ENCODE measurements at regions not wholly inside any gene's neighbourhood (a gene's known extent, or its start where the extent isn't known, plus 50 kb on each side); places are given as distances from the start of the nearest gene placed in this dataset.

DNA sequence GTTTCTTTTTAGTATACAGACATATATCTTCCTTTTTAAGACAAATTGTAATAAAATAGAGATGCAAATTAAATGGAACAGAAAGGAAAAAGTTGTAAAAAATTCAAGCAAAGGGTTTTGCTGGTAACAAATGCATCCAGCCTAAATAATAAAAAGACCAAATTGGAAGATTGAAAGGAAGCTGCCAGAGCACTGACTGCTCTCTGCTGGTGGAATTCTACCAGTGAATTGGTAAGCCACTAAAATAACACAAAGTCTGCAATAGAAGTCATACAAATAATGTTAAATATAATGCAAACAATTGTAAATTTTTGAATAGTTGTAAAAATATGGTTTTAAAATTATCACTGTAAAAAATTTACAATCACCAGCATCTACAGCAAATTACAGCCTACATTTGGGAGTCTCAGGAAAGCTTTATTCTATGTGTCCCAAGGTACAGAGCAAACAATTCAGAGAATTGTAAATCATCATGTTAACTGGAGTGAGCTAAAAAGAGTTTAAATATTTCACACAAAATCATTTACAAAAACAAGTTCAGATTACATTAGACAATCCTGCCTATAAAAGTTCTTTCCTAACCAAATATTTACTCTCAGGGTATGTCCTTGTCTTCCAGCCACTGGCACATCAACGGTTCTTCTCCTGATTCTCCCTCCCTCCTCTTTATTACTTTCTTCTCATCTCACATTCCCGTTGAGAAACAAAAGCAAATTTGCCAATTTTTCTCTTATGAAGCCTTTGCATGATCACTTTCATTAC is 1322.5 kb downstream of the PCDH7 start:
- DNase-seq (ENCODE audit: low read depth) = no peak

DNA sequence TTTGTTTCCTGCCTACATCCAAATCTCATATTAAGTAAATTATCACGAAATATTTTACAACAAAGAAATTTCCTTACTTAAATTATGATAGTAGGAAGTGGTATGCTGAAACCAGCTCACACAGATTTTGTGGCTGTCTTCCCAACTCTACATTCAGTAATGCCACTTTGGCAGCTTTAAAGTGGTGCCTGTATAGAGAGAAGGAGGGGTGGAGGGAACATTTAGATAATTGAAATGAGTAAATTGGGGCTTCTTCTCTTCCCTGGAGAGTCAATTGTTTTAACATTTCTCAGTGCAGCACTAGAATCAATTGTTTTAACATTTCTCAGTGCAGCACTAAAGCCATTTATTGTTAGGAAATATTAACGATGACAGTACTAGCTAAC is 1323.1 kb downstream of the PCDH7 start:
- no peak for DNase-seq (ENCODE audit: low read depth)

DNA sequence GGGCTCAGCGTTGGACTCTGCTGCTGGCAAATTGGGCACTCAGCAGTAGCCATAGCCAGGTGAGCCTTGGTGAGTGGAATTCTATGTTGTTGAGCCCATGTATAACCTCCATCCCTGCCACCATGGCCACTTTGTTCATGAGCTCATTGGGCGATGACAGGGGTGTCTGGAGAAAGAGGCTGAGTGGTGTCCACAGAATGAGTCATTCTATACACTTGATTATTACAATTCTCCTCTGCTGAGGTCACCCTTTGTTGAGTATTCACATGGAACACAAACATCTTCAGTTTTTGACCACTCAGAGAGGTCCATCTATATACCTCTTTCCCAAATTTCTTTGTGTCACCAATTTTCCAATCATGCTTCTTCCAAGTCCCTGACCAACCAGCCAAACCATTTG is 1341.7 kb downstream of the PCDH7 start:
- no peak for DNase-seq (ENCODE audit: low read depth)

DNA sequence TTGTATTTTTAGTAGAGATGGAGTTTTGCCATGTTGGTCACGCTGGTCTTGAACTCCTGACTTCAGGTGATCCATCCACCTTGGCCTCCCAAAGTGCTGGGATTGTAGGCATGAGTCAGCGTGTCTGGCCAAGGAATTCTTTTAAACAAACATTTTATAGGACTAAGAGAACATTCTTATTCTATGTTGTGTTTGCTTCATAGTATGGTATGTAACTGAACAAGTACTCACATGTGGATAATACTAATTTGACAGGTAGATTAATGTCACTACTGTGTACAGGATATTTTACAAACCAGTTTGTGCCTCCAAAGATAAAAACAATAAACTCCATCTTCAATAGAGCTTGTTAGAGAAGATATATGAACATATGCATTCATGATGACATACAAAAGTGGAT is 1353.4 kb downstream of the PCDH7 start:
- no peak for DNase-seq (ENCODE audit: low read depth)

DNA sequence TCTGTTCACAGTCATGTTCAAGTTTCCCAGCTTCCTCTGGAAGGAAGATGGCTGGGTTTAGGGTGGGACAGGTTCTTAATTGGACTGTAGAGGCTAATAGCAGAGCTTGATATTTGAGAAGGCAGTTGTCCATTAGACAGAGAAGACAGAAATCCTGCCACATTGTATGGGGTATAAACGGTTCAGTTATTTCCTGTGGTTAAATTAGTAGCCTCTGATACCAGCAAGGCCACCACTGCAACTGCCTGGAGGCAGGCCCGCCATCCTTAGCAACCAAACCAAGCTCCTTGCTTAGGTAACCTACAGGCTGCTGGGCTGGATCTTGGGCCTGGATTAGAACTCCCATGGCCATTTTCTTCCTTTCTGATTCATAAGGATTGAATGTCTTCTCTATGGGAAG is 1367.0 kb downstream of the PCDH7 start:
- no peak for DNase-seq (ENCODE audit: low read depth)

DNA sequence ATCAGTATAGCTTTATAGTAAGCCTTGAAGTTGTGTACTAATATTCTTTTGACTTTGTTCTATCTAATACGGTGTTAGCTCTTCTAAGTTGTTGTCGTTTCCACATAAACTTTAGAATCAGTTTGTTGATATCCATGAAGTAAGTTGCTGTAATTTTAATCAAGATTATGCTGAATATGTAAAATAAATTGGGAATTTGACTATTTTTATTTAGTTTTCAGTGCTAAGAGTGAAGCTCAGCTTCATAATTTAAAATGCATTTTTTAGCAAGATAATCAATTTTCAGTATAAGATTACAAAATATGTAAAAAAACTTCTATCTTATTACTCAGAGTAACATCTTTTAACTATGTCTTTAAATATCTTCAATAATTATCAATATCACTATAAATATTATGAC is 1374.8 kb downstream of the PCDH7 start:
- no peak for DNase-seq (ENCODE audit: low read depth)

DNA sequence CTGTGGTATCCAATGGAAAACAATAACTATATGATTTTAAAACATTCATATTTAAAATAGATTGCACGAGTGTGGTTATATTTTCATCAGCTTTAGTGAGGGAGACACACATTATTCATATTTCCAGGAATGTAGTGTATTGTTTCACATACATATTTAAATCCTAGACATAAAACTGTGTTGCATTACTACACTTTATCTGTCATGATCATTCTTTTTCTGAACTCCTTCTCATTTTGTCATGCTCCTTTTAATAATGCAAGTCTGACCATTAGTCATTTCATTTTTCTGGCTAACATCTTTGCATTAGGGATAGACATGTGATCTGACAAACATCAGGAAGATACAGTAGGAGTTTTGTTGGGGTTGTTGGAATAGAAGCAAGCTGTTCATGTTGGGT is 1382.7 kb downstream of the PCDH7 start:
- DNase-seq (ENCODE audit: low read depth) = no peak

DNA sequence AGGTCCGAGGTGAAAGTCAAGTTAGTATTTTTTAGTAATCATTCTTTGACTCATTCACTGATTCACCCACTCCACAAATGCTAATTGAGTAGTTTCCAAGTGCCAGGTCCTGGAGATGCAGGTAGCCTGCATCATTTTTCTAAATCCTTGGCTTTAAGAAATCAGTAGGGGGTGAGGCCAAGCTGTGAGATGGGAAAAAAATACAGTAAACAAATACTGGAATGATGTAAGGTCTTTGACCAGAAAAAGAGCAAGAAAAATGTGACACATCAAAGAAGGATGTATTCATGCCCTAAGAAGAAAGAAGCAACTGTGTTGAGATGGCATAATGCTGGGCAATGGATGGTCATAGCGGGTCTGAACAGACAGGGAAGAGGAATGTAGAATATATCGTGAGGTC is 1386.6 kb downstream of the PCDH7 start:
- DNase-seq (ENCODE audit: low read depth) = no peak

DNA sequence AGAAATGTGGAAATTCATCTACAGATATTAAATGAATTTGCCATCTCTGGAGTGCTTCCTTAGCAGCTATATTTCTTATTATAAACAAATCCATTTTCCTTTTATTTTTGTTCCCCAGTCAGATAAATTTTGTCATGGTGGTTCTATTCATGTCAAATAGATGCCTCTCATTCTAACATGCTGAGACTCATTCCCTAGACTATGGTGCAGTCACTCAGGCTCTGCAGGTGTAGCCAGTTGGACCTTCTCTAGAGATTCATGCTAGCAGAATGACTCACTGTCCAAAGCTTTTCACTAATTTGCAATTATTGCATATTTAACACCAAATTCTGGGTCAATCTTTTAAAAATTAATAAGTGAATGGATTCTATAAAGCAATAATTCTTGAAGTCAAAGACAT is 1392.7 kb downstream of the PCDH7 start:
- no peak for DNase-seq (ENCODE audit: low read depth)

DNA sequence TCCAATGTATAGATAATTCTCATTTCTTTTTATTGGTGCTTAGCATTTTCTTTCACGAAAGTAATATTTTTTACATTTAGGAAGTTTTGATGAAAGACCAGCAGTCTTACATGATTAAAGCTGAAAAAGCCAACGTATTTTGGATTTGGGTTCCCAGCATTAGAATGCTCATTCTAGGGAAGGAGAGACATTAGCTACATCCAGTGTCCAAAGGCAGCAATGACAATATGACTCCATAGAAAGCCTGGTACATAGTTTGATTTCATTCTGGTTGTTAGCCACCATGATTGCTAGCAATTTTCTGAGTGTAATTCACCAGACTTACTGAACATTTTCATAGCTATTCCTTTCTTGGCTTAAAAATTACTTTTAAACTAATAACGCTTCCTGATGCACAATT is 1397.5 kb downstream of the PCDH7 start:
- no peak for DNase-seq (ENCODE audit: low read depth)

DNA sequence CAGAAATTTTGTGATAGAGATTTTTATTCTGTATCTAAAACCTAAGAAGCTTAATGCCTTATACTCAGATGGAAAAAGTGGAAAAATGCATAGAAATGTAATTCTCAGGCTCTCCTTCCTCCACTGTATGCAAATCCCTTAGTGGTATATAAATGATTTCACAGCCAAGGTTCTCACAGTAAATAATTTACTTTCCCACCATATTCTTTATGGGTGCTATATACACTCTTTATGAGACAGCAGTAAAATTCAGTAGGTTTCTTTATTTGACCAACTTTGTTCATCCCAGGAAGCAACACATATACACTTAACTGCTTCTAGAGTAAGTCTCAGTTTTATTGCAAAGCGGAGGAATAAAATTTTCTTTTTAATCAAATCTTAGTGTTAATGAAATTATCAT is 1399.7 kb downstream of the PCDH7 start:
- no peak for DNase-seq (ENCODE audit: low read depth)

DNA sequence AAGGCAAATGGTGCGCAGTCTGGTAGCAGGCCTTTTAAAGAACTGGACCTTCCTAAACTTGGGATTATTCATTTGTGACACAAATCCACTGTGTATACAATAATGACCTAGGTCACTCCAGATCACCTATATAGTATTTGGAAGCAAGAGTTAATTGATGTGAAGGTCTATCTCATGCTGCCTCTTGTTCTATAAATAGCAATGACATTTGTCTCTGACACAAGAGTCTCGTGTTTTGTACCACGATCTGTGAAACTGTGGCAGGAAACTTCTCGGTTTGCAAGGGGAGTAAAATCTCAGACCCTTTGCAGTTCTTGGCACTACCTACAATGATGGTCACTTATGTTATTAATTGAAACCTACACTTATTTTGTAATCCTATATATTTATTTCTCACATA is 1408.4 kb downstream of the PCDH7 start:
- DNase-seq (ENCODE audit: low read depth) = no peak

DNA sequence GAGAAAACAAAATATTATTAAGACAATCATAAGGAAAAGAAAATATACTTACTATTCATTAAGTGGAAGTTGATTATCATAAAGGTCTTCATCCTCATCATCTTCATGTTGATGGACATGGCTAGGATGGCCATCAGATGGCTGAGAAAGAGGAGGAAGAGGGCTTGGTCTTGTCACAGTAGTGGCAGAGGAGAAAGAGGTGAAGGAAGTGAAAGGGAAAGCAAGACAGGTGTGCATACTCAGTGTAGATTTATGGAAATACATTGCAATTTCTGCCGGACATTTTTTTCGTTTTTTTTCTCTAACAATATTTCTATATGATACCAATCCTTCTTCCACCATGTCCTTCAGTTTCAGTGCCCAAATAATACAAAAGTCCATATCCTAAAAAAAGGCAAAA is 1409.8 kb downstream of the PCDH7 start:
- DNase-seq (ENCODE audit: low read depth) = no peak

DNA sequence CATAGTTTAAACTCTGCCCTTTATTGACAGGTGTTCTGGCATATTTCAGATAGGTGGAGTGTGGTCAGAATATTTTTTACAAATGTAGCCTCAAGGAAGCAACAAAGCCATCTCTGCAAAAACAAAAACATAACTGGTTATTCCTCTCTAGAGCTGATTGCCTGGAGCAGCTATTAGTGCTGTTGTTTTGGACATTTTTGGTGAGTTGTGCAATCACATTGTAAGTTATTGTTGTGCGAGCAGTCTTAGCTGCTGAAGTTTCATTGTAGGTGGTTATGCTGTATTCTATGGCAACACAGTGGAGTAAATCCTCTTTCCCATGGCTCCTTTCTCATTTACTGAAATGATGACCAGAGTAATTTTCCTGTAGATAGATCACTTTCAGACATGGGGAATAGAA is 1413.0 kb downstream of the PCDH7 start:
- no peak for DNase-seq (ENCODE audit: low read depth)

DNA sequence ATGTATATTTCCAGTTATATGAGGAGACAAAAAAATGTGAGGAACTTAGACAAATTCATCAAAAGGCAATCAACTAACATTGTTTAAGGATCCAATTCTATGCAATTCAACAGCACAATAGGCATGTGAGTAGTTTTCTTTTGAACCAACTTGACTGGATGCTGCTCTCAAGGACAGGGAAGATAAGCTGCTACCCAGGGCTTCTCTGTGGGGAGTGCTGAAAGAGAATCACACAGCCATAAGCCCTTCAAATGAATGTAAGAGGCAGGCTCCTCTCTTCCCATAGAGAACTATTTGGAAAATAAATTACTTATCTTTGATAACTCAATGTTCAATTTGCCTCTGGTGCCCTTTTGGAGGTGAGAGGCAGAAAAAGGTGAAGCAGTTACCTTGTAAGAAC is 1413.6 kb downstream of the PCDH7 start:
- no peak for DNase-seq (ENCODE audit: low read depth)

DNA sequence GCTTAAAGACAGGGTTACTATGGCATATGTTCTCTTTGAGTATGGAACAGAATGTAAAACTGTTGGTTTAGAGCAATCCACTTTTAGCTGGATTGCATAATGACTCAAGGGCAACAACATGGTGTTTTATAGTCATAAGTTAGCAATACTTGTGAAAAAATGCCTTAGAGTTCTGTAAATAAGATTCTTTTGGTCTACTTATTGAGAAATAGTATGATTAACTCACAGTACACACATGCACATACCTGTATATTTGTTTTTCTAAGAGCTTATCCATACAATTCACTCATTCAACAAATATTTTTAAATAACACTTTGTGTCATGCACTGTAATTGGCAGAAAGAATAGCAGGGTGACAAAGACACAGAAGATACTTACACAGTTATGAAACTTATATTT is 1415.5 kb downstream of the PCDH7 start:
- no peak for DNase-seq (ENCODE audit: low read depth)

DNA sequence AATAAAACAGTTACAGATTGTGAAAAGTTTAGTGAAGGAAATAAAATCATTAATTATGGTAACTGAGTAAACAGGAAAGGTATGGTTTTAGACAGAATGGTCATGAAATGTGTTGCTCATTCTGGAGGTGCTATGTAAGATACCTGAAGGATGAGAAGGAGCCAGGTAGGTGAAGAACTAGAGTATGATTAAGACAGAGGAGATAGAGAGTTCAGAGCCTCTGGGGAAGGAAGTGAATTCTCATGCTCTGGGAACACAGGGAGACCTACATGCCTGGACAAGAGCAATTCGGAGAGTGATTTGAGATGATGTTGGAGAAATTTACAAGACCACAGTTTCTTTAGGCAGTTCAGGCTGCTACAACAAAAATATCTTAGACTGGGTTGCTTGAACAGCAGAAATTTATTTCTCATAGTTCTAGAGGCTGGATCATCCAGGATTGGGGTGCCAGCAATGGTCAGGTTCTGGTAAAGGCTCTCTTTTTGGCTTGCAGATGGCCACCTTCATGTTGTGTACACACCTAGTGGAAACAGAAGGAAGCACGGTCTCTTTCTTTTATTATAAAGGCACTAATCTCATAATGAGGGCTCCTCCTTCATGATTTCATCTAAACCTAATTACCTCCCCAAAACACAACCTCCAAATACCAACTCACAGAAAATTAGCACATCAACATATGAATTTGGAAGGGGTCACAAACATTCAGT is 1416.1 kb downstream of the PCDH7 start:
- DNase-seq (ENCODE audit: low read depth) = no peak

DNA sequence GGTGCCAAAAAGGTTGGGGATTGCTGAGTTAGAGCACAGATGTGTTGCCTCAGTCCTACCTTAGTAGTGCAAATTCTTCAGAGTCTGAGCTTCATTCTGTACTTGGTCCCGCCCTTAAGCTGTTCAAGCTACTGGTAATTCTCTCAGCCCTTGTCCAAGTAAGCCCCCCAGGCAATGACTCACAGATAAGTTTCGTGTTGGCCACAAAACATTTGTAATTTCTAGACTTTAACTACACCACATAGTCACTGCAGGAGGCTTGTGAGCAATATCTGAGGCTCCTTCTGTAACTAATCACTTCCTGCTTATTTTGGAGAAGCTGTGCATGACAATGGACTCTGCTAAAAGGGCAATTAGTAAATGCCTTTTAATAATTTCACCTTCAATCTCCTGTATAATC is 1420.5 kb downstream of the PCDH7 start:
- DNase-seq (ENCODE audit: low read depth) = peak; percentile 9

DNA sequence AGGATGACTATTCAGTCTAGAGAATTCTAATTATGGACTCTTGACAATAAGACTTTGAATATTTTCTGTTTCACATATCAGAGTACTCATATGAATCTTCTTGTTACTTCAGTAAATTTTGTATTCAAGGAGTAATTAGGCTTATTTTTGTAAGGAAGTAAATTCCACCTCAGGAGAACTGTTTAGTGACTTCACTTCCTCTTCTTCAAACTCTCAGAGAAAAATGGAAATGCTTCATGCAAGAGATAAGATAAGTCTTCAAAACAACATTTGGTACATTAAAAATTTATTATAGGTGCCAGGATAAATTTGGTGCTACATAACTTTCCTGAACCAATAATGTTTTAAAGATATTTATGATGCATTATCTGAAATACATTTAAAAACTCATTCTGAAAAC is 1421.9 kb downstream of the PCDH7 start:
- no peak for DNase-seq (ENCODE audit: low read depth)

DNA sequence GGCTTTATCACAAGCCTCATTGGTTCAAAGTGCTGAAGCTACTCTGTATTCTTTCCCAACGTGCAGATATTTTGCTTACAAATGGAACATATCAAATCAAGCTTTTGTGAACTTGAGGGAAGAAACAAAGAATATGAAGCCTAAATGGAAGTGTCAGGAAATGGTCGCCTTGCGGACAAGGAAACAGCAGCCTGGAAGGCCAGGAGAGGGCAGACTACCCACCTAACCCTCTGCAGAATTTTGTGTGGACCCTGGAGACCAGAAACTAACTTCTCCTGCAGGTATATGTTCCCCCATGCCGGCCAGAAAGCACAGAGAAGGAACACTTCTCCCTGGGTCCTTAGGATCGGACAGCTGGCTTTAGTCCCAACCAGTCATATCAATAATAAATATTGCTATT is 1425.8 kb downstream of the PCDH7 start:
- no peak for DNase-seq (ENCODE audit: low read depth)

DNA sequence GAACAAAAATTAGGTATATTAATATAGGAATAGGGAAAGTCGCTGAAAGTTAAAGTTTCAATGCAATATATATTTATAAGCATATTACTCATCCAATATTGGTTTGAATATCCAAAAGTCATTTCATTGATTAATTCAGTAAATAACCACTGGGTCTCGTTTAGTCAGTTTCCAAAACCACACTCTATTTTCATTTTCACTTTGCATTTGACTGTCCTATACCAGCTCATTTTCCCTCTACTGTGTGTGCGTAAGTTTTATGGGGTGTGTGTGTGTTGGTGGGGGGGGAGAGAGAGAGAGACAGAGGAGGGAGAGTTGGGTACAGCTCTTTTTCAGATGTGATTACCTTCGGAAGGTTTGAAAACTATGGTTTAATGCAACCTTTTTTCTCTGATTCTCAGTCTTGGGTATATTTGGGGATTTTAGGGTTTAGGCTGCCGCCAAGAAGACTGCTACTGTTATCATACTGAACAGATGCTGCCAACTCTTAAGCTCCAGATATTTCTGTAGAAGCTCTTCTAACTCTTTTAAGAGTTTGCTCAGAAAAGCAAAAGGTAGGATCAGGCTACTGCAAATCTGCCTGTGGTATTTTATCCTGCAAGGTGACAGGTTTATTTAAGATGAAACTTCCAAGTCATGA is 1427.4 kb downstream of the PCDH7 start:
- no peak for DNase-seq (ENCODE audit: low read depth)

DNA sequence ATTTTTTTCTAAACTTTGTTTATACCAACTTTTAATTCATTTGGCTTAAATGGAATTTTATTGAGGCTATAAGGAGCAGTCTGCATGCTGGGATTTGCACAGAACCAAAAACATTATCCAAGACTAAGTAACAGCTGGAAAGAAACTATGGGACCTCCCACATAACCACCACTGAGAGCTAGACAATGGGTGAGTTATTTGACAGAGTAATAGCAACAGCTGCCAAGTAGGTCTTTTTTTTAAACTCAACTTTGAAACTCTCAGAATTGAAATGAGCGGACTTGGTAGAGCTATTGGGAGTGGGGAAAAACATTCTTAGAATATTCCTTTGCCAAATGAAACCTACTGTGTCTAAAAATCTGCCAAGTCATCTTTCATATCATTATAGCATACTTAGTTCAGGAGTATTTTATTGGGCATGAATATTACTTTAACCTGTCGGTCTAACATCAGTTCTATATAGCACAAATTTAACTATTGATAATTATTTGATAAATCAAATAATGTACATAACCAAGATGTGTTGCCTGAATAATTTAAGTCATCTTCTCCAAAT is 1428.0 kb downstream of the PCDH7 start:
- DNase-seq (ENCODE audit: low read depth) = peak; percentile 4

DNA sequence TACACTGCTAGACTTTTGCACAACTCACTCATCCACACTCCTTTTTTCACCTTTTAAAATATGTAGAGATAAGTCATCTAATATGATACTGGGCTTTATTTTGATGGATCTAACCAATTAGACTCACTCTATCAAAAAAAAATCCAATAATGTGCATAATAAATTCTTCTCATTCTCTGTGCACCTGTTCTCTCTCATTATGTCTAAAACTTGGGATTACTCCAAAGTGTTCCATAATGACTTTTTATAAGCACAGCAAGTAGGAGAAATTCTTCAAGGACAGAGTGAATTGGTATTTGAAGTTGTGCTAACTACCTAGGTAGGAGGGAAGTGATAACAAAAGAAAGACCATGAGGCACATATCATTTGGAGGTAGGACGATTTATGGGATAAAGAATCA is 1438.8 kb downstream of the PCDH7 start:
- DNase-seq (ENCODE audit: low read depth) = no peak

Data from stromal cell of bone marrow (primary cell).